ENCODE measurements at regions not wholly inside any gene's neighbourhood (a gene's known extent, or its start where the extent isn't known, plus 50 kb on each side); places are given as distances from the start of the nearest gene placed in this dataset.

DNA sequence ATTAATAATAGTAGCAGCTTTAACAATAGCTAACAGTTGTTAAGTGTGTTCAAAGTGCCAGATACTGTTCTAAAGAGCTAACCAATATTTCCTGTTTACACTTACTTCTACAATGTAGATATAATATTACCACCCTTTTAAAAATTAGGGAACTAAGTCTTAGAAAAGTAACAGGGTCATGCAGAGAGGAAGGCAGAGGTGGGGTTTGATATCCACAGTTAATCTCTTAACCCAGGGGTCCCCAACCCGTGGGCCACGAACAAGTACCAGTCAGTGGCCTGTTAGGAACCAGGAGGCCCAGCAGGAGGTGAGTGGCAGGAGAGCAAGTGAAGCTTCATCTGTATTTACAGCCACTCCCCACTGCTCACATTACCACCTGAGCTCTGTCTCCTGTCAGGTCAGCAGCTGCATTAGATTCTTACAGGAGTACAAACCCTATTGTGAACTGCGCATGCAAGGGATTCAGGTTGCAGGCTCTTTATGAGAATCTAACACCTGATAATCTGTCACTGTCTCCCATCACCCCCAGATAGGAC is 89.1 kb downstream of the ACTL7B start:
- no peaks in the 10 kb centered on the region for H3K36me3 ChIP-seq (ENCODE audit: control insufficient read depth in 2 of 2, extremely low read depth in 1 of 2, insufficient read depth in 2 of 2, low read length in 2 of 2)
- peaks cover under 1% of the 10 kb centered on the region for H3K4me1 ChIP-seq (ENCODE audit: control insufficient read depth, extremely low read depth, insufficient read depth, low read length)
- dilution Hi-C loops (cut with MboI; ENCODE audit: extremely low pct_ligation_motif_present, low sequenced_read_pairs): no loop called here
- H3K79me2 ChIP-seq (ENCODE audit: control insufficient read depth, insufficient read depth, low read length): no peaks in the 10 kb centered on the region
- H3K9me1 ChIP-seq (ENCODE audit: control insufficient read depth, extremely low read depth, insufficient read depth, low read length): no peaks in the 10 kb centered on the region
- H3K27me3 ChIP-seq (ENCODE audit: control insufficient read depth, extremely low read depth, insufficient read depth, low read length): no peaks in the 10 kb centered on the region
- no peak overlapping the region for H2AFZ ChIP-seq (ENCODE audit: control insufficient read depth, low read length)
- TF ChIP-seq CTCF (optimal IDR thresholded peaks at IDR 0.05 in 1 of 3, IDR thresholded peaks at IDR 0.05 in 1 of 3, conservative IDR thresholded peaks at IDR 0.05 in 1 of 3; ENCODE audit: extremely low read depth in 1 of 3, insufficient read depth in 2 of 3, low read length in 3 of 3) (no peak), EZH2 (IDR thresholded peaks at IDR 0.05; ENCODE audit: low read length) (no peak)
- no peak overlapping the region for H3K9ac ChIP-seq (ENCODE audit: control insufficient read depth, extremely low read depth, insufficient read depth, low read length)
- no peak for FAIRE-seq
- no peak overlapping the region for H3K27ac ChIP-seq (ENCODE audit: control insufficient read depth, insufficient read depth, low read length)
- H3K4me3 ChIP-seq (ENCODE audit: control insufficient read depth in 2 of 3, extremely low read depth in 1 of 3, insufficient read depth in 2 of 3, low read depth in 1 of 3, low read length in 3 of 3): no peak overlapping the region
- H4K20me1 ChIP-seq (ENCODE audit: control insufficient read depth, extremely low read depth, insufficient read depth, low read length): no peaks in the 10 kb centered on the region
- no peak for DNase-seq (ENCODE audit: low read depth, low spot score)
- H3K4me2 ChIP-seq (ENCODE audit: control insufficient read depth, extremely low read depth, insufficient read depth, low read depth, low read length): no peak overlapping the region
- peaks cover 2% of the 10 kb centered on the region for H3K9me3 ChIP-seq (ENCODE audit: control insufficient read depth, low read depth, low read length)

DNA sequence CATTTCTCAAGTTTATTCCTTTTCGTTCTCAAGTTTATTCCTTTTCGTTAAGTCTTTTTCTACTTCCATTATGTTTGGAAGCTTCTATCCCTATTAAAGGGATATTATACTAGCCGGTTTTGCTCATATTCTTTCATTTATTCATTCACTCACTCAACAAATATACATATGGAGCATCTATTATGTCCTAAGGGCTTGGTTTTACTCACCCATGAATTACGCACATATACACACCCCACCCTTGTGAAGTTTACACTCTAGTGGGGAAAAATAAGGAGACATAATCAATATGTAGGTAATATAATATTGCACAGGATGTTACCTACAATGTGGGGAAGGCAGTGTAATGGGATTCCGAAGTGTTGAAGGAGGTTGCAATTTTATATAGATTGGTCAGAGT is 90.5 kb downstream of the ACTL7B start:
- Histone ChIP-seq H3K9me1 (ENCODE audit: control insufficient read depth, extremely low read depth, insufficient read depth, low read length) (no peaks in the 10 kb centered on the region), H3K27ac (ENCODE audit: control insufficient read depth, insufficient read depth, low read length) (no peak overlapping the region), H3K79me2 (ENCODE audit: control insufficient read depth, insufficient read depth, low read length) (no peaks in the 10 kb centered on the region), H4K20me1 (ENCODE audit: control insufficient read depth, extremely low read depth, insufficient read depth, low read length) (no peaks in the 10 kb centered on the region), H3K27me3 (ENCODE audit: control insufficient read depth, extremely low read depth, insufficient read depth, low read length) (no peaks in the 10 kb centered on the region), H2AFZ (ENCODE audit: control insufficient read depth, low read length) (no peak overlapping the region), H3K9me3 (ENCODE audit: control insufficient read depth, low read depth, low read length) (peaks cover 2% of the 10 kb centered on the region), H3K4me3 (ENCODE audit: control insufficient read depth in 2 of 3, extremely low read depth in 1 of 3, insufficient read depth in 2 of 3, low read depth in 1 of 3, low read length in 3 of 3) (no peak overlapping the region), H3K36me3 (ENCODE audit: control insufficient read depth in 2 of 2, extremely low read depth in 1 of 2, insufficient read depth in 2 of 2, low read length in 2 of 2) (no peaks in the 10 kb centered on the region), H3K4me1 (ENCODE audit: control insufficient read depth, extremely low read depth, insufficient read depth, low read length) (peaks cover 8% of the 10 kb centered on the region), H3K9ac (ENCODE audit: control insufficient read depth, extremely low read depth, insufficient read depth, low read length) (no peak overlapping the region), H3K4me2 (ENCODE audit: control insufficient read depth, extremely low read depth, insufficient read depth, low read depth, low read length) (no peak overlapping the region)
- no peak for TF ChIP-seq CTCF (optimal IDR thresholded peaks at IDR 0.05 in 1 of 3, IDR thresholded peaks at IDR 0.05 in 1 of 3, conservative IDR thresholded peaks at IDR 0.05 in 1 of 3; ENCODE audit: extremely low read depth in 1 of 3, insufficient read depth in 2 of 3, low read length in 3 of 3)
- TF ChIP-seq EZH2 (IDR thresholded peaks at IDR 0.05; ENCODE audit: low read length): no peak
- dilution Hi-C loops (cut with MboI; ENCODE audit: extremely low pct_ligation_motif_present, low sequenced_read_pairs): no loop called here
- FAIRE-seq (no peak), DNase-seq (ENCODE audit: low read depth, low spot score) (no peak)

Data from keratinocyte (primary cell).